GM21447 (cell line): ENCODE measurements at regions not wholly inside any gene's neighbourhood (a gene's known extent, or its start where the extent isn't known, plus 50 kb on each side); places are given as distances from the start of the nearest gene placed in this dataset.

Experiments
- ATAC-seq: cut with Tn5 transposase; IDR thresholded peaks from one replicate; pipeline ENCODE4 v1.9.1; 2021; ENCODE audit not compliant: unreplicated experiment

DNA sequence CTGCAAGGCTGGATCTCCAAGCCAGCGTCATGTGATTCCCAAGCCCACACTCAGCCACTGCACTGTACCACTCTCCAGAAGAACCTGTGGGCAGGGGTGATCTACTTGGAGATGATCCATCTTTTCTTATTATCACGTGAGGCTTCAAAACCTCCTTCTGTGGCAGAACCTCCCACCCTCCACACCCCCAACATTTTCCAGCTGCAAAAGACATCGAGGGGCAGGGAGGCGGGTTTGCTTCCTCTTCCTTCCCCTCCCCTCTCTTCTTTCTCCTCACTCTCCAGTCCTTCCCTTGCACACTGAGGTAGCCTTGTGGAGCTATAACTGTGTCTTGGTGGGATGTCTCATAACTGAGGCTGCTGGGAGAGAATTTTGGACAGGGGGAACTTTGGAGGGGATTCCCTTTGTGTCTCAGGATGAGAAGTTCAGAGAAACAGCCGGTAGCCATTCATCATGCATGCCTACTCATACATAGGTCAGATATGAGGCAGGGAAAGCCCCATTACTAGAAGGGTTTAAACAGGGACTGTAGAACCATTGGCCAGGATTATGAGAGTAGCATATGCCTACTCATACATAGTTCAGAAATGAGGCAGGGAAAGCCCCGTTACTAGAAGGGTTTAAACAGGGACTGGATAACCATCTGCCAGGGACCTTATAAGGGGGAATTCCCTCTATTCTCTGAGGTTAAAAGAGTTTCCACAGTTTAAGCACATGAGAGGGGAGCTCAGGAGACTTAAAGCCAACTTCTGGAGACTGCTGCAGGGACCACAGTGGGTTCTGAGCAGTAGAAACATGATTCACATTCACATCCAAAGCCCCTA is 420.7 kb upstream of the CADM1 start:
- peak; percentile 77 for ATAC-seq

DNA sequence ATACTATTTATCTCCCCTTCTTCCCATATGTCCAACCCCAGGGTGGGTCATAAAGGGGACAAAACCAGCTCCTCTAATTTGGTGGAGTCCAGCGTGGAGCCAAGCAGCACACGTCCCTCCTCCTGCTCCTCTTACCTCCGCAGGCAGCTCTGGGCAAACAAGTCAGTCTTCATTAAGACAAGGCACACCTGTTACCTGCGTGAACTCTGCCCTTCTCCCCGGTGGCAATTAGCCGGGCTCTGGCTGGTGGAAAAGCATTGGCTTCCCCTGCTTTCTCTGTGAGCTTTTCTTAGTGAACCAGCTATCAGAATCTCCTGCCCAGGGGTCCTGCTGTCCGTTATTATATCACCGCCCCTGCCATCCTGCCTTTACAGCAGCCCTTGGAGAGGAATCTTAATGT is 418.7 kb upstream of the CADM1 start:
- ATAC-seq = no peak

DNA sequence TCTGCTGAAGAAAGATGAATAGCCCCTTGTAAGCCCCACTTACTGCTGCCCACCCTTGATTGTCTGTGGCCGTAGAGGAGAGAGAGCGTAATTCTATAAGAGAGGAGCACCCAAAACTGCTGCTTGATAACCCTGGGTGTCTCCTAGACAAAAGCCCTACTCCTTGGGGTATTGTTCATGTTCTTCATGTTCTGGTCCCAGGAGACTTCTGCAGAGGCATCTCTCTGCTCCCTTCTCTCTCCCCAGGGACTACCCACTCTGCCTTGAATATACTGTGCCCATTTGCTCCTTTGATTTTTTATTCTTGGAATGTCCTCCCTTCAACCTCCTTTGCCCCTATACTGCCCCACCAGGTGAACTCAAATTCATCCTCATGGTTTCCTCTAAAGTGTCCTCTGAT is 417.8 kb upstream of the CADM1 start:
- no peak for ATAC-seq

- ATAC-seq = no peak
These were observed 417.3 kb upstream of the CADM1 start for GRCh38 chr11:115921540-115921939.

- no peak for ATAC-seq
These were observed 416.7 kb upstream of the CADM1 start for GRCh38 chr11:115920841-115921480.

- peak; percentile 8 for ATAC-seq
These were observed 415.9 kb upstream of the CADM1 start for GRCh38 chr11:115920092-115920461.

DNA sequence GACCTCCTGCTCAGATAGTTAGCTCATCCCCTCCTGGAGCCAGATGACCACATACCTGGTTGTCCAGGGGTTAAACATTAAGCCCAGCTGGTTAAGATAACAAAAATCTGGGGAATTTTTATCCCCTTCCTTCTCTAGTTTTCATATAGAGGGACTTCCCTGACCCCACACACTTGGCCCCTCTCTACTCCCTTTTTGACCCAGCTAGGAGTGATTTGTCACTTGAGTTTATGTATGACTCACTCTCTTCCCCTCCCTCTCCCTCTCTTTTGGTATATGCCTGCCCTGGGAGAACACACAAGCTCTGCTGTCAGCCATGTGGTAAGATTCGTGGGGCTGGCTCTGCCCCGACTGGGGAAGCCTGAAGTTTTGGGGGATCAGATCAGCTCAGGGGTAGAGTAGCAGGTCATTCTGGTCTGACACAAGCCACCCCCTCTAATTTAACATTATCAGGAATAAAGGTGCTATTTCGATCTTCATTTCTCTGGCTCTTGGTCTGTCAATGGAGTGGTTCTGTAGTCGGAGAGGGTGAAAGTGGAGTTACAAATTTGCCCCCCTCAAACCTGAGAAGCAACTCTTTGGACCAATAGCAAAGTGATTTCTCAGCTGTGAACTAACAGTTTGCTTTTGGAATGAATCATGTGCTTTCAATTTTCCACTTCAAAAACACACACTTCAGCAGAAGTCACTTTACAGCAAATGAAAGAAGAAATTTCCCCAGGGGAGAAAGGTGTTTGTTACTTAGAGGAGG is 415.3 kb upstream of the CADM1 start:
- ATAC-seq = peak; percentile 56

DNA sequence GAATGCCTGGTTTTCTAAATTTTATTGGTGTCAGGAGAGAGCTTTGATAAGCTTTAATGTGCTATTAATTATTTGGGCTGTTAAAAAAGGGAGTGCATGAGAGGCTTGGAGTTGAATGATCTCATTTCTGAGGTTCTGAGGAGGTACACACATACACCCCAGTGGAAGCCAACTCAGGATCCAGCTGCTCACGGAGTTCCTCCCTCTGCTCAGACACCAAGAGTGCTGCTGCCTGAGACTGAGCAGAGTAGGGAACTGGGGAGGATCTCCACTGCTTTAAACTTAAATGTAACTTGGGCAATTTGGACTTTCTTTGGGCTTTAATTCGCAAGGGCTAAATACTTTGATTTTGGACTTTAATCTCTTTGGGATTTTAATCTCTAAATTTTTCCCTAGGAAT is 414.4 kb upstream of the CADM1 start:
- ATAC-seq = no peak

GRCh38 chr11:115916608-115917007 is 412.4 kb upstream of the CADM1 start:
- ATAC-seq = no peak

GRCh38 chr11:115912484-115912945 is 408.3 kb upstream of the CADM1 start:
- ATAC-seq = peak; percentile 59

GRCh38 chr11:115911613-115912346 is 407.6 kb upstream of the CADM1 start:
- no peak for ATAC-seq

- no peak for ATAC-seq
These were observed 406.2 kb upstream of the CADM1 start for GRCh38 chr11:115910379-115910778.

DNA sequence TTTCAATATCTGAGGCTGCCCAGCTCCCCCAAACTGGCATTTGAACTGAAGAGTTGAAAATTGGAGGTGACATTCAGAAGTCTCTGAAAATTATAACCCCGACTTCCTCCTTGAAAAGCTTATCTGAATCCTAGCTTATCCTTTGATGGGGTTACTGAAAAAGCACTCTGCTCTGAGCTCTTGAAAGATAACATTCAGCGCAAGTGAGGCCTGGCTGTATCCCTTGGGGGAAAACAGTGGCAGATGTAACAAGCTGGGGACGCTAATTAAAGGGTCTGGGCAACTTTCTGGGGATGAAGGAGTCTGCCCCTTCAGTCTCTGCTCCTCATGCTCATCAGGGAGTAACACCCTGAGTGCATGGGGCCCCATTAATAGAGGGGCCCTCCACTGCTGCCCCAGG is 402.0 kb upstream of the CADM1 start:
- no peak for ATAC-seq

DNA sequence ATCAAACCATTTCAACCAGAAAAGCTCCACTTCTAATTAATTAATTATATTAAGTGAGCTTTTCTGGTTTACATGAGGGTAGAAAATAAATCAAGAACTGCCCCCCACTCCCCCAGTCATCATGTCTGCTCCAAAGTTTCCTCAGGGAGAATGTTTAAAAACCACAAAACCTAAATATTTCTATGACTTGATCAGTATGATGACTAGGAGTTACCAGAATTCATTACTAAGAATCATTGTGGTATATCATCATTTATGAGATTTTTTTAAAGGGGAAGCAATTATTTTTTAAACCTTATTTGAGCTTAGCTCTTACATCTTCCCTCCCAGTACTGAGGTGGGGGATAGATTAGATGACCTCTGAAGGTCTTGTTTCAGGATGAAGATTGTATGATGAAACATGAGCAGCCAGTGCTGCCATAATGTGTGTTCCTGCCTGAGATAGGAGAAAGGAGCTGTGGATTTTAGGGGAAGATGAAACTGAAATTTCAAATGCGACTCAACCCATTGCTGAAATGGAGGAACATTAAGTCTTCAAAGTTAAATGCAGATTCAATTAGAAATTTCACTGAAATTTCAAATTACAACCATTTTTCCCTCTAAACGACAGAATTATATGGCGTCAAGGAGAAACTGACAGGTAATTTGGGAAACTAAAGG is 401.3 kb upstream of the CADM1 start:
- no peak for ATAC-seq

DNA sequence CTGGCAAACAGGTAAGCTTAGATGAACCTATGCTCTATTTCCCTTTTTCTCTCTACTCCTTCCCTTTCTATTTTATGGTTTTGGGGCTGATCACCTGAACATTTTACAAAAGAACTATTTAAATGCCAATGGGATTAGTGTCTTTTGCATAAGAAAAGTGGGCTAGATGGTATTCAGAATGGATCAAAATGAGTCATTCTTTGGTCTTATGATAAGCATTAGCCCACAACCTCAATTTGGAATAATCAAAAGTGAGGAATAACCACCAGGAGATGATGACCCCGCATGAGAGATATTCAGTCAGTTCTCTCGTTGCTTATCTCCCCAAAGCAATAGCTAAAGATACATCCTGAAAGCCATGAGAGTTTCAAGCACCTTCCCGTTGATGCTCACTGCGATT is 399.0 kb upstream of the CADM1 start:
- no peak for ATAC-seq

- no peak for ATAC-seq
These were observed 396.9 kb upstream of the CADM1 start for GRCh38 chr11:115901069-115901468.

DNA sequence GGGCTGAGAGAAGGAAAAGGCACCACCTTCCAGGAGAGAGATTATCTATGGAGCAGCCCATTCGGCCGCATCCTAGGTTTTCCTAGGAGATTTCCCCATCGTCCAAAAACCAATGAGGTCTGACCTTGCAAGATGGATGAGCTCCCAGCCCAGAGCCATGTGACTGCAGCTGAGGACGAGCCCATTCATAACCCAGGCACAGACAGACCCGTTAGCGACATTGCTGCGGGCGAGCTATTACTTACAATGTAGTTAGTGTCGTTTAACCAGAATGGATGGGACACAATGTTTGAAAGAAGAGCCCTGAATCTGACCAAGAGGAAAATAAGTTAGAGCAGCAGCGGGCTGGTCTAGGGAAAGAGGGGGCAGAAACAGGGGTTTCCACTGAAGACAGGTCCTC is 395.9 kb upstream of the CADM1 start:
- no peak for ATAC-seq

DNA sequence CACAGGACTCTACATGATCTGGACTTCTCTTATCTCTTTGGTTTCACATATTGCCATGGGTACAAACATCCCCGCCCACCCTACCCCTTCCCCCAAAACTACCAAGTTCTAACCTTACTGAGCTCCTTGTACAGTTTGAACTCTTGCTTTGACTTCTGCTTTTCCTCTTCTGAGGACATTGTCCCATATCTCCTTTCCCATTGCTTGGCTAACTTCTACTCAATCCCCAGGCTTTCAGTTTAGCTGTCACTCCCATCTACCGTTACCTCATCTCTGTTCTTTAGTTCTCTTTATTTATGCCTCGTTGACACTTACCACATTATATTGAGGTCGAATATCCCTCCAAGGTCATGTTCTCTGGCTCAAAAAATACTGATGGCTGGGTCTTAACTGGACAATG is 393.5 kb upstream of the CADM1 start:
- ATAC-seq = no peak

DNA sequence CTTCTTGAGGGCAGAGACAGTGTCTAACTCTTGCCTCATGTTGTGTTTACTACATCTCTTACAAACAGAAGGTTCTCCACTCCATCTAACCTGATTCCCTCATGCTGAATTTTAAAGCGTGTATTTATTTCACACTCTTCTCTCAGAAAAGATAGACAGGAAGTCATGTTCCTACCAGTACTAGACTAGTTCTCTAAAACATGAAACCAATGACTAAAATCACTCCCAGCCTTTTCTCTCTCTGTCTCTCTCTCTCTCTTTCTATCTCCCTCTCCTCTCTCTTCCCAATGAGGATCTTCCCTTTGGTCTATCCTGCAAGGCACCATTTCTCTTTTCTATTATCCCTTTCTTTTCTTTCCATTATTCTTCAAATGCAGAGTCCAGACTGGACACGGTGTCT is 391.9 kb upstream of the CADM1 start:
- ATAC-seq = no peak

GRCh38 chr11:115895594-115895993 is 391.4 kb upstream of the CADM1 start:
- ATAC-seq = no peak

GRCh38 chr11:115894176-115894575 is 390.0 kb upstream of the CADM1 start:
- no peak for ATAC-seq
